SK-N-SH treated with all-trans-retinoic acid at 6 μM for 48 hours (cell line): ENCODE measurements at regions not wholly inside any gene's neighbourhood (a gene's known extent, or its start where the extent isn't known, plus 50 kb on each side); places are given as distances from the start of the nearest gene placed in this dataset.

ENCODE experiments used
- ATAC-seq: fragments of 200-7000 bp; cut with Tn5 transposase; 3 replicates; pipeline ENCODE4 v1.9.1; 2020; ENCODE audit warnings: mild to moderate bottlenecking, moderate library complexity
- ARNTL ChIP-seq: fragments of 450-650 bp; formaldehyde crosslinking; IDR thresholded peaks from 2 replicates; pipeline ENCODE4 v1.5.0; 2020; ENCODE audit warnings: low read depth, mild to moderate bottlenecking, moderate library complexity, borderline replicate concordance
- BACH2 ChIP-seq: fragments of 250-450 bp; sonication (Bioruptor Pico); IDR thresholded peaks from 2 replicates; pipeline ENCODE4 v1.9.0; 2021; ENCODE audit warnings: mild to moderate bottlenecking, borderline replicate concordance
- CREB5 ChIP-seq: fragments of 250-450 bp; sonication (Bioruptor Pico); IDR thresholded peaks from 2 replicates; pipeline ENCODE4 v1.5.1; 2020; ENCODE audit warnings: low read depth, mild to moderate bottlenecking, moderate library complexity
- CSDC2 ChIP-seq: fragments of 250-450 bp; sonication (Bioruptor Pico); IDR thresholded peaks from 2 replicates; pipeline ENCODE4 v1.5.0; 2020; ENCODE audit warnings: mild to moderate bottlenecking, moderate library complexity
- CSRNP3 ChIP-seq: fragments of 250-450 bp; sonication (Bioruptor Pico); IDR thresholded peaks from 2 replicates; pipeline ENCODE4 v1.5.1; 2021; ENCODE audit warnings: mild to moderate bottlenecking, moderate library complexity
- ESRRG ChIP-seq: fragments of 250-450 bp; sonication (Bioruptor Pico); IDR thresholded peaks from 2 replicates; pipeline ENCODE4 v1.6.1; 2021; ENCODE audit warnings: mild to moderate bottlenecking
- GLIS3 ChIP-seq: fragments of 250-450 bp; sonication (Bioruptor Pico); IDR thresholded peaks from 2 replicates; pipeline ENCODE4 v1.5.0; 2020; ENCODE audit warnings: mild to moderate bottlenecking, moderate library complexity
- ISL1 ChIP-seq: fragments of 250-450 bp; sonication (Bioruptor Pico); IDR thresholded peaks from 2 replicates; pipeline ENCODE4 v2.1.2; 2022; ENCODE audit warnings: mild to moderate bottlenecking, moderate library complexity
- PATZ1 ChIP-seq: fragments of 250-450 bp; sonication (Bioruptor Pico); IDR thresholded peaks from 2 replicates; pipeline ENCODE4 v1.8.0; 2020; ENCODE audit warnings: mild to moderate bottlenecking, moderate library complexity, borderline replicate concordance
- POU6F1 ChIP-seq: fragments of 250-450 bp; sonication (Bioruptor Pico); IDR thresholded peaks from 2 replicates; pipeline ENCODE4 v1.8.0; 2021; ENCODE audit warnings: low read depth, mild to moderate bottlenecking, moderate library complexity, borderline replicate concordance
- PPARA ChIP-seq: fragments of 250-450 bp; sonication (Bioruptor Pico); IDR thresholded peaks from 2 replicates; pipeline ENCODE4 v1.5.0; 2020; ENCODE audit warnings: mild to moderate bottlenecking, borderline replicate concordance
- RARB ChIP-seq: fragments of 250-450 bp; sonication (Bioruptor Pico); IDR thresholded peaks from 2 replicates; pipeline ENCODE4 v1.8.0; 2021; ENCODE audit warnings: mild to moderate bottlenecking, moderate library complexity
- SNAI2 ChIP-seq: fragments of 250-450 bp; sonication (Bioruptor Pico); IDR thresholded peaks from 2 replicates; pipeline ENCODE4 v1.5.0; 2020; ENCODE audit warnings: mild to moderate bottlenecking, moderate library complexity
- TCF4 ChIP-seq: fragments of 250-450 bp; sonication (Bioruptor Pico); IDR thresholded peaks from 2 replicates; pipeline ENCODE4 v1.8.0; 2021; ENCODE audit warnings: mild to moderate bottlenecking, moderate library complexity, borderline replicate concordance
- TOX ChIP-seq: fragments of 250-450 bp; sonication (Bioruptor Pico); IDR thresholded peaks from 2 replicates; pipeline ENCODE4 v1.8.0; 2021; ENCODE audit warnings: mild to moderate bottlenecking, moderate library complexity, borderline replicate concordance
- TSHZ2 ChIP-seq: fragments of 250-450 bp; sonication (Bioruptor Pico); IDR thresholded peaks from 2 replicates; pipeline ENCODE4 v1.5.0; 2020; ENCODE audit warnings: mild to moderate bottlenecking, moderate library complexity
- ZC3H10 ChIP-seq: fragments of 250-450 bp; sonication (Bioruptor Pico); IDR thresholded peaks from 2 replicates; pipeline ENCODE4 v1.5.1; 2021; ENCODE audit warnings: mild to moderate bottlenecking, moderate library complexity
- ZFP3 ChIP-seq: fragments of 250-450 bp; sonication (Bioruptor Pico); IDR thresholded peaks from 2 replicates; pipeline ENCODE4 v1.5.0; 2020; ENCODE audit warnings: mild to moderate bottlenecking, moderate library complexity
- ZFP30 ChIP-seq: fragments of 450-650 bp; formaldehyde crosslinking; IDR thresholded peaks from 2 replicates; pipeline ENCODE4 v1.5.0; 2022; ENCODE audit warnings: mild to moderate bottlenecking, moderate library complexity
- ZNF565 ChIP-seq: fragments of 450-650 bp; formaldehyde crosslinking; conservative IDR thresholded peaks from 2 replicates; pipeline ENCODE4 v1.5.0; 2020; ENCODE audit warnings: low read depth, mild to moderate bottlenecking, moderate library complexity
- ZNF70 ChIP-seq: fragments of 450-650 bp; formaldehyde crosslinking; IDR thresholded peaks from 2 replicates; pipeline ENCODE4 v1.5.0; 2020; ENCODE audit warnings: mild to moderate bottlenecking, moderate library complexity
- ZNF8 ChIP-seq: fragments of 450-650 bp; formaldehyde crosslinking; IDR thresholded peaks from 2 replicates; pipeline ENCODE4 v1.5.0; 2020; ENCODE audit warnings: mild to moderate bottlenecking, moderate library complexity

GRCh38 chr10:78476156-78476555, 442.5 kb downstream of the RPS24 start:
- no peak for ATAC-seq
- no peak for TF ChIP-seq ESRRG (CRISPR knock-in tag)
- TF ChIP-seq TSHZ2 (CRISPR knock-in tag) = no peak
- no peak for TF ChIP-seq TOX (CRISPR knock-in tag)
- no peak for TF ChIP-seq CSRNP3 (CRISPR knock-in tag)
- no peak for TF ChIP-seq TCF4
- no peak for TF ChIP-seq SNAI2
- TF ChIP-seq PPARA (CRISPR knock-in tag) = no peak
- TF ChIP-seq BACH2 (CRISPR knock-in tag) = no peak
- no peak for TF ChIP-seq ZNF565 (CRISPR knock-in tag)
- TF ChIP-seq, all 23 proteins: peak for 0

- no peak for ATAC-seq
- TF ChIP-seq ZNF70 (no peak), POU6F1 (CRISPR knock-in tag) (no peak), ARNTL (CRISPR knock-in tag) (no peak), RARB (CRISPR knock-in tag) (no peak), ZFP3 (no peak), TOX (CRISPR knock-in tag) (no peak), PATZ1 (no peak), CSDC2 (CRISPR knock-in tag) (no peak), ZC3H10 (CRISPR knock-in tag) (no peak), ISL1 (no peak), TCF4 (no peak), CREB5 (CRISPR knock-in tag) (no peak), ZNF565 (CRISPR knock-in tag) (no peak), PPARA (CRISPR knock-in tag) (no peak)
Measured at GRCh38 chr10:78476844-78477243, 443.2 kb downstream of the RPS24 start.

- TF ChIP-seq ZC3H10 (CRISPR knock-in tag) (no peak), ZNF8 (CRISPR knock-in tag) (no peak), GLIS3 (no peak), ZFP30 (CRISPR knock-in tag) (no peak), SNAI2 (no peak), PPARA (CRISPR knock-in tag) (no peak)
- ATAC-seq = no peak
Measured at GRCh38 chr10:78478919-78479318, 445.3 kb downstream of the RPS24 start.
